ENCODE measurements at regions not wholly inside any gene's neighbourhood (a gene's known extent, or its start where the extent isn't known, plus 50 kb on each side); places are given as distances from the start of the nearest gene placed in this dataset.
"Not testable (repeated sequence)": the region's sequence is repeated elsewhere in the genome, so short reads cannot be mapped to it uniquely, and the experiment has no call there.

- TF ChIP-seq CTCF, POLR2A (IDR thresholded peaks at IDR 0.05): not testable (repeated sequence)
Observed at GRCh38 chr2:207378620-207379019, 151.1 kb upstream of the CREB1 start.

Data from adrenal gland (tissue), 5 donors.